ENCODE measurements at regions not wholly inside any gene's neighbourhood (a gene's known extent, or its start where the extent isn't known, plus 50 kb on each side); places are given as distances from the start of the nearest gene placed in this dataset.

DNA sequence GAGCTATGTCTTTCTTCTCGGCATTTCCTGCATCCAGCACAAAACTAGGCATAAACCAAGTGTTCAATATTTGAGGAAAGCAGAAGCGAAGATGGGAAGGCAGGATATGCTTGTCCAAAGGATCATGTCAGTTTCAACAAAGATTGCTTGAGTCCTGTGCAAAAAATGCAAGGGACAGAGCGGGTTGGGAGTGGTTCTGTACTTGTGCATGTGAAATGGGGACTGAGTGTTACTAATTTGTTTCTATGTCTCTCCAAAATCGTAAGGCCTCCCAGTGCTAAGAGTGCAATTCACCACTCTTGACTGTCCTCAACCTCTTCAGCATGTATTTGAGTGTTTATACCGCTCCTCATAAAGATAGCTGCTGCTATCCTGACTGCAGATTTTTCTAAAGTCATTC, 166.2 kb downstream of the DLEU7 start:
- TF ChIP-seq EZH2 (IDR thresholded peaks at IDR 0.05; ENCODE audit: insufficient read depth, low read length) (no peak), CTCF (IDR thresholded peaks at IDR 0.05; ENCODE audit: insufficient read depth, low read depth, low read length) (no peak)

Data from astrocyte (in vitro differentiated cells and primary cell).